ENCODE measurements at regions not wholly inside any gene's neighbourhood (a gene's known extent, or its start where the extent isn't known, plus 50 kb on each side); places are given as distances from the start of the nearest gene placed in this dataset.

DNA sequence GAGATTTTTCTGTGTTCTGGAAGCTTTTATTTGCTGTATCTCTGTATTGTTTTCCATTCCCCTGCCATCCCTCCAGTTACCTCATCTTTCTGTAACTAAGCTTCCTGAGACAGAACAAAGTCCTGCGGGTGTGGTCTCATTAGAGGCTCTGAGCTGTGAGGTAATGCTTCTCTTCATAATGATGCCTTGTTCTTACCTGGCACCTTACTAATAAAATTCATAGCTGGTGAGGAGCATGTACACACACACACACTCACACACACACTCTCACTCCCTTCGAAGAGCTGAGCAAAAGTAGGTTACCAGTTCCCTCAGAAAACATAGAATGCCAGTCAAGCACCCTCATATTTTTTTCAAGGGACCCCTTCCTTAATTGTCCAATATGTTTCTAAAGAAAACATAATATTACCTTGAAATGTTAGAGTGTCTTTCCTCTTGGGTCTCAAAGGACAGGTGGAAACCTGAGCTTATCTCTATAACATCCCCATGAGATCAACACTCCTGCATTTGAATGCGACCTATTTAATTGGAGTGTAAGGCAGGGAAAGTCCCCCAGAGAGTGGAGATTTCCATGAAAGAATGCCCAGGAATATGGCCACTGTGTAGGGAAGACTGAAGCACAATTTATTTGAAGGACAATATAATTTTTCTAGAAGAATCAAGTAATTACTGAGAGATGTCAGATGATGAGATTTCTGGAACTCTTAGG is 161.6 kb upstream of the NCK2 start:
- no peak for TF ChIP-seq GATA1 (IDR thresholded peaks at IDR 0.05; ENCODE audit: low read depth, low read length)
- TF ChIP-seq POLR2A (IDR thresholded peaks at IDR 0.05; ENCODE audit: low read length) = no peak

GRCh38 chr2:105581555-105581944 is 163.2 kb upstream of the NCK2 start:
- TF ChIP-seq GATA1 (IDR thresholded peaks at IDR 0.05; ENCODE audit: low read depth, low read length) (no peak), POLR2A (IDR thresholded peaks at IDR 0.05; ENCODE audit: low read length) (no peak)
- DNase-seq = no peak

More for the DNA sequence above, 161.6 kb upstream of the NCK2 start:
- DNase-seq = no peak

DNA sequence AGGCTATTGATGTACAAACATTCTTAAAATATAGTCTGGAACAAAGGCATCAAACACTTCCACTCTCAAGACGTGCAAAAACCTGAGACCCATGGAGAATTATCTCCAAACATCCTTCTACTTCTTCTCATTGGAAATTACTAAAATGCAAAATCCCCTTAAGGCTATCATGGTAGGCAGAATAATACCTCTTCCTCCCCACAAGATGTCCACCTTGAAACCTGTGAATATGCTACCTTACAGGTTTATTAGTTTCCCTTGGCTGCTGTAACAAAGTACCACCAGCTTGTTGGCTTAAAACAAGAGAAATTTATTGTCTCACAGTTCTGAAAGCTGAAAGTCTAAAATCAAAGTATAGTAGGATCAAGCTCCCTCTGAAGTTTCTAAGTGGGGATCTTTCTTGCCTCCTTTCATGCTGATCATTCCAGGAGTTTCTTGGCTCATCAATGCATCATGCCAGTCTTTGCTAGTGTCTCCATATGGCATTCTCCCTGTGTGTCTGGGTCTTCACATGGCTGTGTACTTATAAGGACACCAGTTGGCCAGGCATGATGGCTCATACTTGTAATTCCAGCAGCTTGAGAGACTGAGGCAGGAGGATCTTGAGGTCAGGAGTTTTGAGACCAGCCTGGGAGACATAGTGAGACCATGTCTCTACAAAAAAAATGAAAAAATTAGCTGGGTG is 163.7 kb upstream of the NCK2 start:
- DNase-seq = no peak
- TF ChIP-seq POLR2A (IDR thresholded peaks at IDR 0.05; ENCODE audit: low read length) (no peak), GATA1 (IDR thresholded peaks at IDR 0.05; ENCODE audit: low read depth, low read length) (no peak)

DNA sequence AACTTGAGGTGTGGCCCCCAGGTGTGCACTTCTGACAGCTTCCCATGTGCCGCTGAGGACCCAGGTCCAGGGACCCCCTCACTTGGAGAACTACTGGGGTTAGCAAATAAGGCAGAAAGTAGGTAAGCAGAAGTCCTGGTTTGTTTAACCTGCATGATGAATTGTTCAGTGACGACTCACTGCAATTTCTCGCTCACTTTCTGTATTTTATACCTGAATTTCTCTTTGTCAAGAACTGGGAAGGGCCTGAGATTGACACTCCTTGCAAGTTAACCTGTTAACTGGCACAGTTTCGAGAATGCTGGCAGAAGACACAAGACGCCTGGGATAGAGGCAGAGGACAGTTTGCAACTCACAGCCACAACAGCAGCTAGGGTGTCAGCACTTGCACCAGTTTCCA is 164.5 kb upstream of the NCK2 start:
- TF ChIP-seq POLR2A (IDR thresholded peaks at IDR 0.05; ENCODE audit: low read length) (no peak), GATA1 (IDR thresholded peaks at IDR 0.05; ENCODE audit: low read depth, low read length) (no peak)
- DNase-seq = no peak

DNA sequence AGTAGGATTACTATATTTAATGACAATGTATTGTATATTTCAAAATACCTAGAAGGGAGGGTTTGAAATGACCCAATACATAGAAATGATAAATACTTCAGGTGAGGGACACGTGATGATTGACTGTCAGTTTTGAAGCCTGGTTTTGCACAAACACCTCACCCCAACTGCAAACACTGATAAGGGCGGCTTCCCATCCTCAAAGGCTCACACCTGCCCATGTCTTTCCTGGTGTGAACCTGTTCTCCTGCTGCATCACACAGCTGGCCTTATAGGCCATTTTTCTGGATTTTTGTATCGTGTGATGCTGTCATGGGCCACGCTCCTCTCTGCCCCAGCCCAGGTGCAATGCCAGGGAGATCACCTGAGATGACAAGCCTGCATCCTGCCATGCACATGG is 166.5 kb upstream of the NCK2 start:
- no peak for TF ChIP-seq GATA1 (IDR thresholded peaks at IDR 0.05; ENCODE audit: low read depth, low read length)
- TF ChIP-seq POLR2A (IDR thresholded peaks at IDR 0.05; ENCODE audit: low read length) = no peak
- DNase-seq = no peak

DNA sequence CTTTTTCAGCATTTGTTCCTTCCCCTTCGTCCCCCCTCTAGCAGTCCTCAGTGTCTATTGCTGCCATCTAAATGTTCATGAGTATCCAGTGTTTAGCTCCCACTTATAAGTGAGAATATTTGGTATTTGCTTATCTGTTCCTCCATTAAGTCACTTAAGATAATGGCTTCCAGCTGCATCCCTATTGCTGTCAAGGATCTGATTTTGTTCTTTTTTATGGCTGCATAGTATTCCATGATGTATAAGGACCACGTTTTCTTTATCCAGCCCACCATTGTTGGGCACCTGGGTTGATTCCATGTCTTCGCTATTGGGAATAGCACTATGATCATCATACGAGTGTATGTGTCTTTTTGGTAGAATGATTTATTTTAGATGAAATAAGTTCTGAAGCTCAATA is 166.9 kb upstream of the NCK2 start:
- no peak for DNase-seq
- no peak for TF ChIP-seq GATA1 (IDR thresholded peaks at IDR 0.05; ENCODE audit: low read depth, low read length)
- no peak for TF ChIP-seq POLR2A (IDR thresholded peaks at IDR 0.05; ENCODE audit: low read length)

- TF ChIP-seq POLR2A (IDR thresholded peaks at IDR 0.05; ENCODE audit: low read length) = no peak
- no peak for TF ChIP-seq GATA1 (IDR thresholded peaks at IDR 0.05; ENCODE audit: low read depth, low read length)
- peak in 1 of 2 experiments; percentile 9 for DNase-seq
Measured at GRCh38 chr2:105576440-105577241, 168.1 kb upstream of the NCK2 start.

GRCh38 chr2:105576050-105576439 is 168.7 kb upstream of the NCK2 start:
- TF ChIP-seq POLR2A (IDR thresholded peaks at IDR 0.05; ENCODE audit: low read length) (no peak), GATA1 (IDR thresholded peaks at IDR 0.05; ENCODE audit: low read depth, low read length) (no peak)
- DNase-seq = no peak

GRCh38 chr2:105575499-105576025 is 169.2 kb upstream of the NCK2 start:
- TF ChIP-seq POLR2A (IDR thresholded peaks at IDR 0.05; ENCODE audit: low read length) = no peak
- no peak for TF ChIP-seq GATA1 (IDR thresholded peaks at IDR 0.05; ENCODE audit: low read depth, low read length)
- no peak for DNase-seq

DNA sequence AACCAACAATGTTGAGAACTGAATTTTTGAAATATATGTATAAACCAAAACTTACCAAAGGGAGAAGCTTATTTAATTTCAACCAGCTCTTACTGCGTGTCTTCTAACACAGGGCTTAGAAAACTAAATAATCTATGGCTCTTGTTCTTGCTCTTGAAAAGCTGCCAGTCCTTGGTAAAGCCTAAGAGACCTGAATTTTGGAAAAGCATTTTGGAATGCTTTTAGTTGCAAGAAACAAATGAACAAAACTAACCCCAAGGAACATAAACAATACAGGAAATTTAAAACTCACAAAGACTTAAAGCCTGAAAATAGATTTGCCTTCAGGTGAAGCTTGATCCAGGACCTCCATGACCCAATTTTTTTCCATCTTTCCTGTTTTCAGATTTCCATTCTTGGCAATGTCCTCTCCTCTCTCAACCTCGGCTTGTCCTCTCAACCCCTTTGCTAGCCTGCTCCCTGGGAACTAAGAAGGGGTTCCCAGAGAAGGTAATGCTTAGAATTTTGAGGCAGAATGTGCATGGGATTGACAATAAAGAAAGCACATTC is 169.8 kb upstream of the NCK2 start:
- no peak for TF ChIP-seq POLR2A (IDR thresholded peaks at IDR 0.05; ENCODE audit: low read length)
- no peak for TF ChIP-seq GATA1 (IDR thresholded peaks at IDR 0.05; ENCODE audit: low read depth, low read length)

DNA sequence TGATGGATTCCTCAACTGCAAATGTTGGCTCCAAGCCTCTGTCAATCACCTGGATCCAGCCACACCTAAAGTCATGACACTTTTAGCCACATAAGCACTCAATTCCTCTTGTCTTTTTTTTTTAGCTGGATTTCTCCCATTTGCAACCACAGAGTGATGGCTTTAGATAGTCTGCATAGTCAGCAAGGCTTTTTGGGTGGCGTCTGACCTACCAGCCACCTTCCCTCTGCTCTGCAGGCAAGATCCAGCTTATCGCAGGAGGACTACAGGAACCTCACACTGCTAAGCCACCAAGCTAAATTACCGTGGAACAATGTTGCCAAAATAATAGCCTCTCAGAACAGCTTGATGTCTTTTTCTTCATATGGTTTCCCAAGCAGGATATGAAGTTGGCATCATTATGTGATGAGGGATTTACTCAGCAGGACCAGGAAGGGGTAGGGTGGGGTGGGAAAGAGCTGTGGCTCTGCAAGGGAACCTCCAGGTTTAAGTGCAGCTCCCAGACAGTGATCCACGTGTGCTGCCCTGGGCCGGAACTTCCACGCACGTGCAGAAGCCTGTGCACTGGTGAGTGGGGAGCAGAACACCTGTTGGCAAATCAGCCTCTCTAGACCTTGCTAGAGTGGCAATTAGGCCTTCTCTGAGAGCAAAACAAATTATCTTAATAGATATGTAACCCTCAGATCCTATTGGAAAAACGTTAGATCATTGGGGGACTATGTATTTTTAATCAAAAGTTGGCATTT is 170.6 kb upstream of the NCK2 start:
- no peak for DNase-seq
- TF ChIP-seq GATA1 (IDR thresholded peaks at IDR 0.05; ENCODE audit: low read depth, low read length) = no peak

More for the DNA sequence above, 169.8 kb upstream of the NCK2 start:
- no peak for DNase-seq

- DNase-seq = no peak
- TF ChIP-seq POLR2A (IDR thresholded peaks at IDR 0.05; ENCODE audit: low read length) = no peak
- TF ChIP-seq GATA1 (IDR thresholded peaks at IDR 0.05; ENCODE audit: low read depth, low read length) = no peak
Measured at GRCh38 chr2:105573490-105573889, 171.2 kb upstream of the NCK2 start.

DNA sequence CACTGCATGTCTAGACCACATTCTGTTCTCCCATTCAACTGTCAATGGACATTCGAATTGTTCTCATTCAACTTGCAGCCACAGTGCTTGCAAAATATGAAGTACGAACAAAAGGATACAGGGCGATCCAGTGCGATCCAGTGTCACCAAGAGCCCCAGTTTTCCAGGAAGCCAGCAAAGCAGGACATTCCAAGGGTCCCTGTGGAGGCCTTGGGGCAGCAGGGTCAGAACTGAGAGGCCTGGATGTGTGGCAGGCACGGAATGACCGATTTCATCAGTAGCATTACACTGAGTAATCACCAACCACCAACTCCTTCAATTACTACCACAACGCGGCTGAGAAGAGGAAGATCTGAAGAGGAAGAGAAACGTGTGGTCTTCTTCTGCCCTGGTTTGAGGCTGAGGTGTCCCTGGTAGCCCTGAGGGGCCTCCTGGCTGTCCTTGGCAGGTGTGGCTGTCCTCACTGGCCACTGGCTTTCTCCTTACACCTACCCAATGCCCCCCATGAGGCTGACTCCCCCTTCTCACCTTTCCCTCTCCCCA is 172.7 kb upstream of the FHL2 start:
- TF ChIP-seq POLR2A (IDR thresholded peaks at IDR 0.05; ENCODE audit: low read length) = no peak
- no peak for DNase-seq

All from erythroblast (primary cell).